GM12864 (cell line): ENCODE measurements at regions not wholly inside any gene's neighbourhood (a gene's known extent, or its start where the extent isn't known, plus 50 kb on each side); places are given as distances from the start of the nearest gene placed in this dataset.

Experiments
- DNase-seq: peaks from one replicate; pipeline ENCODE4 v3.0.0-alpha.2; 2011; ENCODE audit warnings: low read depth
- H3K4me3 ChIP-seq: 2 replicates; pipeline ENCODE4 v1.5.1; 2011; ENCODE audit warnings: mild to moderate bottlenecking, low read depth, low read length, control low read depth
- CTCF ChIP-seq: IDR thresholded peaks from 2 replicates; pipeline ENCODE4 v1.5.1; 2011; ENCODE audit warnings: low read depth, mild to moderate bottlenecking, moderate library complexity, low read length, control low read depth, inconsistent platforms; ENCODE audit errors: missing control alignments

GRCh38 chr19:30817197-30817596 lies 445.0 kb downstream of the ZNF536 start:
- H3K4me3 ChIP-seq, result no peak overlapping the region
- no peak for TF ChIP-seq CTCF
- DNase-seq, result no peak

- no peak for DNase-seq
- no peak overlapping the region for H3K4me3 ChIP-seq
- TF ChIP-seq CTCF, result no peak
Observed at GRCh38 chr19:30815889-30816580, 443.9 kb downstream of the ZNF536 start.

GRCh38 chr19:30812099-30812678 lies 440.0 kb downstream of the ZNF536 start:
- no peak overlapping the region for H3K4me3 ChIP-seq
- no peak for TF ChIP-seq CTCF
- no peak for DNase-seq

- TF ChIP-seq CTCF, result no peak
- no peak overlapping the region for H3K4me3 ChIP-seq
- DNase-seq, result no peak
Observed at GRCh38 chr19:30811397-30812098, 439.4 kb downstream of the ZNF536 start.

GRCh38 chr19:30810726-30811125 lies 438.5 kb downstream of the ZNF536 start:
- no peak overlapping the region for H3K4me3 ChIP-seq
- no peak for DNase-seq
- TF ChIP-seq CTCF, result no peak

- TF ChIP-seq CTCF, result no peak
- no peak for DNase-seq
- H3K4me3 ChIP-seq, result no peak overlapping the region
Observed at GRCh38 chr19:30807278-30807677, 435.1 kb downstream of the ZNF536 start.
